Thymus (tissue), 11 donors: ENCODE measurements at regions not wholly inside any gene's neighbourhood (a gene's known extent, or its start where the extent isn't known, plus 50 kb on each side); places are given as distances from the start of the nearest gene placed in this dataset.

Experiments used
- DNase-seq, 9 donors: peaks; one replicate each; pipeline ENCODE4 v3.0.0-alpha.2; 2013; ENCODE audit warnings: low spot score in 9 of 9, low read depth in 6 of 9, missing footprints in 1 of 9
- H3K27ac ChIP-seq, 2 donors: one replicate each; pipeline ENCODE4 v1.5.1; 2013; ENCODE audit warnings: control low read depth in 1 of 2, low read depth in 1 of 2, low read length in 1 of 2, mild to moderate bottlenecking in 1 of 2, moderate library complexity in 1 of 2
- H3K27me3 ChIP-seq, 2 donors: one replicate each; pipeline ENCODE4 v1.5.1; 2013; ENCODE audit warnings: low read length in 1 of 2; ENCODE audit not compliant: control insufficient read depth in 2 of 2, insufficient read depth in 1 of 2
- H3K36me3 ChIP-seq, 2 donors: one replicate each; pipeline ENCODE4 v1.5.1; 2013; ENCODE audit warnings: low read length in 1 of 2, mild to moderate bottlenecking in 1 of 2, moderate library complexity in 1 of 2; ENCODE audit not compliant: control insufficient read depth in 2 of 2, insufficient read depth in 2 of 2
- H3K4me1 ChIP-seq, 2 donors: one replicate each; pipeline ENCODE4 v1.5.1; 2013; ENCODE audit warnings: low read length in 2 of 2; ENCODE audit not compliant: control insufficient read depth in 2 of 2, insufficient read depth in 2 of 2
- H3K4me3 ChIP-seq, 2 donors: one replicate each; pipeline ENCODE4 v1.5.1; 2013; ENCODE audit warnings: low read length in 2 of 2, control low read depth in 1 of 2, mild to moderate bottlenecking in 1 of 2
- H3K9me3 ChIP-seq, 2 donors: one replicate each; pipeline ENCODE4 v1.5.1; 2013; ENCODE audit warnings: low read length in 1 of 2, mild to moderate bottlenecking in 1 of 2; ENCODE audit not compliant: control insufficient read depth in 2 of 2, insufficient read depth in 1 of 2
- WGBS: extraction: QIAGEN DNeasy Blood & Tissue Kit; methylation state at CpG from one replicate; pipeline ENCODE4 v1.1.7; 2013; 5-methylcytosine and 5-hydroxymethylcytosine counted together
- donor health status: healthy.

- no peak for DNase-seq
- no peak overlapping the region for H3K4me3 ChIP-seq
- 75% methylated on average over 1 of the region's 1 CpG for WGBS
- no peak overlapping the region for H3K27ac ChIP-seq
- no peaks in the 10 kb centered on the region for H3K27me3 ChIP-seq
- no peaks in the 10 kb centered on the region for H3K9me3 ChIP-seq
- no peaks in the 10 kb centered on the region for H3K36me3 ChIP-seq
- no peaks in the 10 kb centered on the region for H3K4me1 ChIP-seq
Observed at GRCh38 chr3:70824773-70825172, 512.3 kb upstream of the MDFIC2 start.

DNA sequence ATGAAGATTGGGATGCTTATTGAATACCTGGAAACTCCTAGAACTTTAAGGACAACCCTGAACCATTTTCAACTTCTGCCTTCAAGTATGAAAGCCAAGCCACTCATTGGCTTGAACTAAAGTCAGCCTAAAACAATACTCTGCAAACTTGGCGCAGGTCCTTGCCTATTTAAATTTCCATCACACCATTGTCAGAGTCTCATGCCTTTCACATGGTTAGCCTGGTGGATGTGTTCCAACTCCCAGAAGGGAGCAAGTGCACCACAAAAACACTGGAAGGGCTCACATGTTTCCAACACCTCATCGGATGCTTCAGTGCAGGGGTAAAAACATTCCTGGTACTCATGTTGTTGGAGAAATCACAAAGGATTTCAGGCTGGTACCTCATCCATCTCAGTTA lies 511.6 kb upstream of the MDFIC2 start:
- WGBS: 94% methylated on average over 2 of the region's 2 CpGs
- H3K4me1 ChIP-seq: no peaks in the 10 kb centered on the region
- H3K36me3 ChIP-seq: no peaks in the 10 kb centered on the region
- H3K9me3 ChIP-seq: no peaks in the 10 kb centered on the region
- DNase-seq: no peak
- no peak overlapping the region for H3K27ac ChIP-seq
- H3K27me3 ChIP-seq: no peaks in the 10 kb centered on the region
- no peak overlapping the region for H3K4me3 ChIP-seq

DNA sequence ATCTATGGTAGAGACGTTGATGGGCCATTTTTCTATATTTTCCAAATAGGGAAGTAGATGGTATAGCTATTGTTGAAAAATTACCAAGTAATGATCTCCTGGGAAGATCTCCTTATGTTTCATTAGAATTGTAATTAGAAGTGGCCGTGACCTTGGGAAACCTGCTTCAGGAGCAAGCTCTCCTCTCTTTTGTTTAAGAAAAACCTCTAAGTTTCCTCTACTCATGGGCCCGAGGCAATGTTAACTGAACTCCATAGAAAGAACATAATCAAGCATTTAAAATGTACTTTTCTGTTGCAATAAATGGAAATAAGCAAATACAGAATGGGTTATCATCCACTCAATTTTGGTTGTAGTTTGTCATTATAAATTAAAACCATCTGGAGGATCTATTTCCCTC lies 511.2 kb upstream of the MDFIC2 start:
- H3K4me1 ChIP-seq: no peaks in the 10 kb centered on the region
- WGBS: 64% methylated on average over 3 of the region's 3 CpGs
- no peak overlapping the region for H3K4me3 ChIP-seq
- no peaks in the 10 kb centered on the region for H3K27me3 ChIP-seq
- no peaks in the 10 kb centered on the region for H3K36me3 ChIP-seq
- no peak overlapping the region for H3K27ac ChIP-seq
- H3K9me3 ChIP-seq: no peaks in the 10 kb centered on the region
- DNase-seq: no peak

- no peak overlapping the region for H3K27ac ChIP-seq
- no peaks in the 10 kb centered on the region for H3K9me3 ChIP-seq
- DNase-seq: no peak
- H3K36me3 ChIP-seq: no peaks in the 10 kb centered on the region
- no peaks in the 10 kb centered on the region for H3K4me1 ChIP-seq
- no peak overlapping the region for H3K4me3 ChIP-seq
- no peaks in the 10 kb centered on the region for H3K27me3 ChIP-seq
- WGBS: 96% methylated on average over 7 of the region's 7 CpGs
Observed at GRCh38 chr3:70822669-70823068, 510.2 kb upstream of the MDFIC2 start.

GRCh38 chr3:70821602-70822001 lies 509.2 kb upstream of the MDFIC2 start:
- Histone ChIP-seq H3K4me3 (no peak overlapping the region), H3K36me3 (no peaks in the 10 kb centered on the region), H3K27me3 (no peaks in the 10 kb centered on the region), H3K4me1 (no peaks in the 10 kb centered on the region), H3K9me3 (no peaks in the 10 kb centered on the region), H3K27ac (no peak overlapping the region)
- no peak for DNase-seq
- 96% methylated on average over 4 of the region's 4 CpGs for WGBS

GRCh38 chr3:70820397-70820796 lies 508.0 kb upstream of the MDFIC2 start:
- DNase-seq: no peak
- Histone ChIP-seq H3K27ac (no peak overlapping the region), H3K27me3 (no peaks in the 10 kb centered on the region), H3K4me3 (no peak overlapping the region), H3K36me3 (no peaks in the 10 kb centered on the region), H3K4me1 (no peaks in the 10 kb centered on the region), H3K9me3 (no peaks in the 10 kb centered on the region)
- whole genome bisulfite sequencing: 78% methylated on average over 1 of the region's 1 CpG

GRCh38 chr3:70818145-70818544 lies 505.7 kb upstream of the MDFIC2 start:
- H3K9me3 ChIP-seq: no peaks in the 10 kb centered on the region
- 91% methylated on average over 2 of the region's 2 CpGs for WGBS
- no peak overlapping the region for H3K27ac ChIP-seq
- H3K4me1 ChIP-seq: no peaks in the 10 kb centered on the region
- no peak overlapping the region for H3K4me3 ChIP-seq
- no peaks in the 10 kb centered on the region for H3K36me3 ChIP-seq
- no peak for DNase-seq
- H3K27me3 ChIP-seq: no peaks in the 10 kb centered on the region

DNA sequence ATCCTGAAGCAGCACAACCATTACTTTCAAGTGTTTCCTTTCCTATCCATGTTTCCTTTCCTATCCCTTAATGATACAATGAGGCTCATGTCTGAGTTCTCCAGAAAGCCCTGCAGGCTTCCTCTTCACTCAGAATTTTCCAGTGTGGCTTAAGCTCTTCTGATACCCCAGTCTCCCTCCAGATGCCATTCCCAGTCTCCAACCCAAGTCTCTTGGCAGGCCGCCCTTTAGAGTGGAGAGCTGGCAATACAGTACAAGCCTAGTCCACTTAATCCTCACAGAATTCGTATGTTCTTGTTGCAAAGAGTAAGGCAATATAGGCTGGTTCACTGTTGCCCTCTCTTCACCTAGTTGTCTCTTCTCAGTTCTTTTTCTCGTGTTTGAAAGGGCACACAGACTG lies 503.9 kb upstream of the MDFIC2 start:
- WGBS: 94% methylated on average over 3 of the region's 3 CpGs
- no peak overlapping the region for H3K27ac ChIP-seq
- H3K4me3 ChIP-seq: no peak overlapping the region

DNA sequence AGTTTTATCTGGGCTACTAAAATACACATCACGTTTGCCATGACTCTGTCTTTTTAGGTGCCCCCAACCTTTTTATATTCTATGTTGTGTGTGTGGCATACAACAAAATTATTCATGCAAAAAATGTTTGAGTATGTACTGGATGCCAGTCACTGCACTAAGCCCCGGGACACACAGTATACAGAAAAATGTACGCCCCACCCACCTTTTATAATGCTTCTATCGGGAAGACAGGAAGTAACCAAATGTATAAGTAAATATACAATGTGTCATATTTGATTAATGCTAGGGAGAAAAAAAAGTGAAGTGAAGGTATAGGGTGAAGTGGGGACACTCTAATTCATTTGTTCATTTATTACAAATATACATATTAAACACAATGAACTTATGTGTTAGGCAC lies 503.4 kb upstream of the MDFIC2 start:
- DNase-seq: no peak
- H3K9me3 ChIP-seq: no peaks in the 10 kb centered on the region
- H3K4me3 ChIP-seq: no peak overlapping the region
- H3K27ac ChIP-seq: no peak overlapping the region
- H3K4me1 ChIP-seq: no peaks in the 10 kb centered on the region
- no peaks in the 10 kb centered on the region for H3K36me3 ChIP-seq
- WGBS: 95% methylated on average over 4 of the region's 4 CpGs
- H3K27me3 ChIP-seq: no peaks in the 10 kb centered on the region

More for the DNA sequence above, 503.9 kb upstream of the MDFIC2 start:
- H3K9me3 ChIP-seq: no peaks in the 10 kb centered on the region
- H3K36me3 ChIP-seq: no peaks in the 10 kb centered on the region
- DNase-seq: no peak
- H3K4me1 ChIP-seq: no peaks in the 10 kb centered on the region
- no peaks in the 10 kb centered on the region for H3K27me3 ChIP-seq

DNA sequence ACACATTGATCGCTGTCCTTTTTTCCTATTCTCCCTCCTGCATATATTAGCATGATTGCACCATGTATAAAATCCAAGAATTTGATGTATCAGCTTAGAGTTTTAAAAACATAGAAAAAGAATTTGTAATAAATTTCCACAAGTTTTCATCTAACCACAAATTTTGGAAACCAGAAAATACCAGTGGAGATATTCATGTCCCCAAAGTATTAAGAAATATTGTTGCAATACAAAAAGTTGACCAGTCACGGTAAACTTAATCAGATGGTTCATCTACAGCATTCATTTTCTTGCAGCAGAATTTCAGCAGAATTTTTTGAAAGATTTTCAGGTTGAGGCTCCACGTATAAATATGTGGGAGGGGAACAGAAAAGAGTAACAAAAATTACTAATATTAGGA lies 500.9 kb upstream of the MDFIC2 start:
- Histone ChIP-seq H3K4me3 (no peak overlapping the region), H3K27me3 (no peaks in the 10 kb centered on the region), H3K9me3 (no peaks in the 10 kb centered on the region), H3K27ac (no peak overlapping the region), H3K4me1 (no peaks in the 10 kb centered on the region), H3K36me3 (no peaks in the 10 kb centered on the region)
- no peak for DNase-seq
- WGBS: 97% methylated on average over 3 of the region's 3 CpGs
